Thyroid gland (tissue), 4 donors: ENCODE measurements at regions not wholly inside any gene's neighbourhood (a gene's known extent, or its start where the extent isn't known, plus 50 kb on each side); places are given as distances from the start of the nearest gene placed in this dataset.

ENCODE experiments used
- DNase-seq, 2 donors: peaks; one replicate each; pipeline ENCODE4 v3.0.0-alpha.2; 2019
- H3K27ac ChIP-seq, 3 donors: fragments of 200-600 bp; sonication (generic); 1 replicate in 2 of 3; 2 replicates in 1 of 3; pipeline ENCODE4 v1.5.1; 2016 to 2019; ENCODE audit warnings: mild to moderate bottlenecking in 1 of 3, moderate library complexity in 1 of 3
- H3K27me3 ChIP-seq: fragments of 200-600 bp; sonication (generic); one replicate; pipeline ENCODE4 v1.5.1; 2019
- H3K36me3 ChIP-seq, 2 donors: fragments of 200-600 bp; sonication (generic); one replicate each; pipeline ENCODE4 v1.5.1; 2016 to 2019
- H3K4me1 ChIP-seq, 2 donors: fragments of 200-600 bp; sonication (generic); one replicate each; pipeline ENCODE4 v1.5.1; 2017 to 2019
- H3K4me3 ChIP-seq, 3 donors: fragments of 200-600 bp; sonication (generic); replicated peaks in 1 of 3; 1 replicate in 2 of 3; 2 replicates in 1 of 3; pipeline ENCODE4 v1.5.1; 2016; ENCODE audit warnings: mild to moderate bottlenecking in 1 of 3
- H3K9me3 ChIP-seq: fragments of 200-600 bp; sonication (generic); one replicate; pipeline ENCODE4 v1.5.1; 2017
- POLR2A ChIP-seq, 2 donors: fragments of 450-650 bp; IDR thresholded peaks; one replicate each; pipeline ENCODE4 v1.6.1; 2017; ENCODE audit warnings: antibody characterized with exemption in 2 of 2, mild to moderate bottlenecking in 2 of 2, moderate library complexity in 1 of 2
- WGBS, 2 donors: methylation state at CpG; one replicate each; pipeline ENCODE4 v1.1.5; 2017; 5-methylcytosine and 5-hydroxymethylcytosine counted together
- intact Hi-C: fragments of 100-400 bp; cut with DNase I; formaldehyde crosslinking; loops from one replicate; pipeline ENCODE4 v1.15.1; 2023
- TF ChIP-seq, protein P1 (sequence below), 6 experiments: fragments of 200-600 bp in 3 of 6; fragments of 450-650 bp in 3 of 6; sonication (generic) in 3 of 6; IDR thresholded peaks; one replicate each; pipeline ENCODE4 v1.5.1; 2016 to 2019; ENCODE audit warnings: antibody characterized with exemption in 6 of 6, mild to moderate bottlenecking in 2 of 6, inconsistent platforms in 1 of 6, moderate library complexity in 1 of 6

GRCh38 chr4:137626942-137627738 lies 94.8 kb upstream of the PCDH18 start:
- Histone ChIP-seq H3K27ac (no peak overlapping the region), H3K27me3 (no peaks in the 10 kb centered on the region), H3K4me3 (no peak overlapping the region), H3K9me3 (no peaks in the 10 kb centered on the region), H3K4me1 (no peaks in the 10 kb centered on the region), H3K36me3 (no peaks in the 10 kb centered on the region)
- WGBS, 2 donors = 83 to 87% methylated on average over 4 of the region's 4 CpGs
- no peak for TF ChIP-seq POLR2A (IDR thresholded peaks at IDR 0.05)
- TF ChIP-seq, protein P1, sequence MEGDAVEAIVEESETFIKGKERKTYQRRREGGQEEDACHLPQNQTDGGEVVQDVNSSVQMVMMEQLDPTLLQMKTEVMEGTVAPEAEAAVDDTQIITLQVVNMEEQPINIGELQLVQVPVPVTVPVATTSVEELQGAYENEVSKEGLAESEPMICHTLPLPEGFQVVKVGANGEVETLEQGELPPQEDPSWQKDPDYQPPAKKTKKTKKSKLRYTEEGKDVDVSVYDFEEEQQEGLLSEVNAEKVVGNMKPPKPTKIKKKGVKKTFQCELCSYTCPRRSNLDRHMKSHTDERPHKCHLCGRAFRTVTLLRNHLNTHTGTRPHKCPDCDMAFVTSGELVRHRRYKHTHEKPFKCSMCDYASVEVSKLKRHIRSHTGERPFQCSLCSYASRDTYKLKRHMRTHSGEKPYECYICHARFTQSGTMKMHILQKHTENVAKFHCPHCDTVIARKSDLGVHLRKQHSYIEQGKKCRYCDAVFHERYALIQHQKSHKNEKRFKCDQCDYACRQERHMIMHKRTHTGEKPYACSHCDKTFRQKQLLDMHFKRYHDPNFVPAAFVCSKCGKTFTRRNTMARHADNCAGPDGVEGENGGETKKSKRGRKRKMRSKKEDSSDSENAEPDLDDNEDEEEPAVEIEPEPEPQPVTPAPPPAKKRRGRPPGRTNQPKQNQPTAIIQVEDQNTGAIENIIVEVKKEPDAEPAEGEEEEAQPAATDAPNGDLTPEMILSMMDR (IDR thresholded peaks at IDR 0.05) = no peak
- intact Hi-C loops = no loop called here
- DNase-seq = no peak

DNA sequence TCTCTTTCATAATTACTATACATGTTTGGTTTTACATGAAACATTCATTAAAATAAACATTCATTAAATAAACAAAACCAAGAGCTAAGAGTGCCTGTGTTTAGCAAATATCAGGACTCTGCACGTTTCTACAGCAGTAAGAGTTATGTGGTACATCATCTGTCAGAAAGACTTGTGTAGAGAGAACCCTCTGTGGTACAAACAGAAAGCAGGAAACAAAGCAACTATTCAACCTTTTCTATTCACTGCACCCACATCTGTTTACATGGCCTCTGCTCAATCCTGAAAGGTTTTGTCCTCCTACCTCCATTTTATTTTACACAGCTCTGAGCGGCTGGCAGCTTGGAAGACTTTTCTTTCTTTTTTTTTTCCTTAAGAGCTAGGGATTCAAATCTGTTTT lies 90.7 kb upstream of the PCDH18 start:
- Histone ChIP-seq H3K9me3 (no peaks in the 10 kb centered on the region), H3K27me3 (no peaks in the 10 kb centered on the region), H3K4me3 (no peak overlapping the region), H3K4me1 (no peaks in the 10 kb centered on the region), H3K27ac (no peak overlapping the region), H3K36me3 (no peaks in the 10 kb centered on the region)
- WGBS, 2 donors = 75 to 79% methylated on average over 2 of the region's 2 CpGs
- DNase-seq = no peak
- intact Hi-C loops = no loop called here
- TF ChIP-seq, protein P1 (IDR thresholded peaks at IDR 0.05) = no peak
- no peak for TF ChIP-seq POLR2A (IDR thresholded peaks at IDR 0.05)

DNA sequence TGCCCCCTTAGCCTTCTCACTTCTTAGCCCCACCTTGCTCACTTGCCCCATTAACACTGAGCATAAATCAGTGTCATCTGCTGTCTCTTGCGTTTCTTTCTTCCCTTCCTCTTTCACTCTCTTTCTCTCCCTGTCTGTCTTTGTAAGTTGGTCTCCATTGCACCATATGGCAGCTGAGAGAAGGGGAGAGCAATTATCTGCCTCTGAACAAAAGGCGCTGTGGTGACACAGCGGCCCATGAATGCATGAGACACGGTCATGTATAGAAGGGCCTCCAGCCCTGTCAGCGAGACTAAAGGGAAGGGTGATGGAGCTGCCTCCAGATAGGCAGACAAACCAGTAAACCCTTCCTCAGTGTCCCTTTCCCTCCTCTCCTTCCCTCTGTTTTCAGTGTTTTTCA lies 88.8 kb upstream of the PCDH18 start:
- intact Hi-C loops = no loop called here
- DNase-seq = no peak
- H3K27me3 ChIP-seq = no peaks in the 10 kb centered on the region
- H3K4me3 ChIP-seq = no peak overlapping the region
- no peak for TF ChIP-seq POLR2A (IDR thresholded peaks at IDR 0.05)
- TF ChIP-seq, protein P1 (IDR thresholded peaks at IDR 0.05) = no peak
- no peaks in the 10 kb centered on the region for H3K36me3 ChIP-seq
- no peak overlapping the region for H3K27ac ChIP-seq
- H3K4me1 ChIP-seq = no peaks in the 10 kb centered on the region
- WGBS, 2 donors = 82 to 92% methylated on average over 5 of the region's 5 CpGs
- no peaks in the 10 kb centered on the region for H3K9me3 ChIP-seq

DNA sequence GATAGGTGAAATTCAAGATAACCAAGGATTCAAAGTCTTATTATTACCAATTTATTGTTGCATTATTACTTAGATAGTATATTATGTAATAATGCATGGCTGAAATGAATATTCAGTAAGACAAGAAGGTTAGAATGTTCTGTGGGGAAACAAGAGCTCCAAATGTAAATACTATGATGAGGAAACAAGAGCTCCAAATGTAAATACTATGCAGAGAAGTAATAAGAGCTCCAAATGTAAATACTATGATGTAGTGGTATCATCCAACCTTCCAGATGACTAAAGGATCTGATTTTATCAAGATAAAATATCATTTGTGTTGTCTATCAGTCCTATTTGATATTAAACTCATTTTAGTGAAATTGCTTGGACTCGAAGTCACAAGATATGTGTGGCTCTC lies 82.2 kb upstream of the PCDH18 start:
- no peaks in the 10 kb centered on the region for H3K36me3 ChIP-seq
- no peaks in the 10 kb centered on the region for H3K4me1 ChIP-seq
- intact Hi-C loops = no loop called here
- TF ChIP-seq, protein P1 (IDR thresholded peaks at IDR 0.05) = no peak
- no peak for TF ChIP-seq POLR2A (IDR thresholded peaks at IDR 0.05)
- H3K9me3 ChIP-seq = no peaks in the 10 kb centered on the region
- no peak for DNase-seq
- WGBS, 2 donors = 92 to 97% methylated on average over 1 of the region's 1 CpG
- no peaks in the 10 kb centered on the region for H3K27me3 ChIP-seq
- H3K27ac ChIP-seq = no peak overlapping the region
- H3K4me3 ChIP-seq = no peak overlapping the region

- no peak for DNase-seq
- 53 to 66% methylated on average over 3 of the region's 3 CpGs for WGBS, 2 donors
- TF ChIP-seq POLR2A (IDR thresholded peaks at IDR 0.05) = no peak
- TF ChIP-seq, protein P1 (IDR thresholded peaks at IDR 0.05) = no peak
- intact Hi-C loops = no loop called here
- no peaks in the 10 kb centered on the region for H3K36me3 ChIP-seq
- H3K9me3 ChIP-seq = no peaks in the 10 kb centered on the region
- no peaks in the 10 kb centered on the region for H3K27me3 ChIP-seq
- H3K4me3 ChIP-seq = no peak overlapping the region
- H3K4me1 ChIP-seq = peaks cover 0 to 9% of the 10 kb centered on the region in 2 donors
- H3K27ac ChIP-seq = no peak overlapping the region
Measured at GRCh38 chr4:137611998-137612700, 79.9 kb upstream of the PCDH18 start.
